ENCODE measurements at regions not wholly inside any gene's neighbourhood (a gene's known extent, or its start where the extent isn't known, plus 50 kb on each side); places are given as distances from the start of the nearest gene placed in this dataset.

DNA sequence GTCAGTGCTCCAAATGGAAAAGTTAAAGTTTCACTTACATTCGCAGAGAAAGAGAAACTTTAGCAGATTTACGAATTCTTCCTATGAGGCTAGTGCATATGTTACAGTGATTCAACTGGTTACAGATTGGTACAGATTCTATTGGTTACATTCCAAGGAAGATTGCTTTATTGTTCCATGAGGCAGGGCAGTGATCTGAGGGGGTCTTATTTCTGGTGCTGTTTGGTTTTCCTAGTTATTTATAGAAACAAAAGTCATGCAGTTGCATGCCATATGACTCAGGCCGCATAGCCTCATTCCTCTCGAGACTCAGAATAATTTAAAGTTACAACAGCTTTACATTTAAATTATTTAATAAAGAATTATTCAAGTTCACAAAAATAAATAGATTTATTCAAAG lies 385.4 kb upstream of the SYT4 start:
- peak; percentile 71 for ATAC-seq
- no peak for TF ChIP-seq ARNTL (CRISPR knock-in tag; IDR thresholded peaks at IDR 0.05; ENCODE audit: borderline replicate concordance, low read depth)
- no peak for TF ChIP-seq GLIS3 (CRISPR knock-in tag; IDR thresholded peaks at IDR 0.05)
- TF ChIP-seq, protein P1, sequence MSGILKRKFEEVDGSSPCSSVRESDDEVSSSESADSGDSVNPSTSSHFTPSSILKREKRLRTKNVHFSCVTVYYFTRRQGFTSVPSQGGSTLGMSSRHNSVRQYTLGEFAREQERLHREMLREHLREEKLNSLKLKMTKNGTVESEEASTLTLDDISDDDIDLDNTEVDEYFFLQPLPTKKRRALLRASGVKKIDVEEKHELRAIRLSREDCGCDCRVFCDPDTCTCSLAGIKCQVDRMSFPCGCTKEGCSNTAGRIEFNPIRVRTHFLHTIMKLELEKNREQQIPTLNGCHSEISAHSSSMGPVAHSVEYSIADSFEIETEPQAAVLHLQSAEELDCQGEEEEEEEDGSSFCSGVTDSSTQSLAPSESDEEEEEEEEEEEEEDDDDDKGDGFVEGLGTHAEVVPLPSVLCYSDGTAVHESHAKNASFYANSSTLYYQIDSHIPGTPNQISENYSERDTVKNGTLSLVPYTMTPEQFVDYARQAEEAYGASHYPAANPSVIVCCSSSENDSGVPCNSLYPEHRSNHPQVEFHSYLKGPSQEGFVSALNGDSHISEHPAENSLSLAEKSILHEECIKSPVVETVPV (CRISPR knock-in tag; IDR thresholded peaks at IDR 0.05): no peak
- TF ChIP-seq, protein P2, sequence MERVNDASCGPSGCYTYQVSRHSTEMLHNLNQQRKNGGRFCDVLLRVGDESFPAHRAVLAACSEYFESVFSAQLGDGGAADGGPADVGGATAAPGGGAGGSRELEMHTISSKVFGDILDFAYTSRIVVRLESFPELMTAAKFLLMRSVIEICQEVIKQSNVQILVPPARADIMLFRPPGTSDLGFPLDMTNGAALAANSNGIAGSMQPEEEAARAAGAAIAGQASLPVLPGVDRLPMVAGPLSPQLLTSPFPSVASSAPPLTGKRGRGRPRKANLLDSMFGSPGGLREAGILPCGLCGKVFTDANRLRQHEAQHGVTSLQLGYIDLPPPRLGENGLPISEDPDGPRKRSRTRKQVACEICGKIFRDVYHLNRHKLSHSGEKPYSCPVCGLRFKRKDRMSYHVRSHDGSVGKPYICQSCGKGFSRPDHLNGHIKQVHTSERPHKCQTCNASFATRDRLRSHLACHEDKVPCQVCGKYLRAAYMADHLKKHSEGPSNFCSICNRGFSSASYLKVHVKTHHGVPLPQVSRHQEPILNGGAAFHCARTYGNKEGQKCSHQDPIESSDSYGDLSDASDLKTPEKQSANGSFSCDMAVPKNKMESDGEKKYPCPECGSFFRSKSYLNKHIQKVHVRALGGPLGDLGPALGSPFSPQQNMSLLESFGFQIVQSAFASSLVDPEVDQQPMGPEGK (CRISPR knock-in tag; IDR thresholded peaks at IDR 0.05; ENCODE audit: borderline replicate concordance): no peak
- TF ChIP-seq CSDC2 (CRISPR knock-in tag; IDR thresholded peaks at IDR 0.05): no peak
- no peak for TF ChIP-seq ZC3H10 (CRISPR knock-in tag; IDR thresholded peaks at IDR 0.05)
- no peak for TF ChIP-seq ZNF70 (CRISPR knock-in tag; IDR thresholded peaks at IDR 0.05)
- no peak for TF ChIP-seq ZNF565 (CRISPR knock-in tag; conservative IDR thresholded peaks at IDR 0.05; ENCODE audit: low read depth)
- TF ChIP-seq TCF4 (CRISPR knock-in tag; IDR thresholded peaks at IDR 0.05; ENCODE audit: borderline replicate concordance): no peak
- TF ChIP-seq, protein P3, sequence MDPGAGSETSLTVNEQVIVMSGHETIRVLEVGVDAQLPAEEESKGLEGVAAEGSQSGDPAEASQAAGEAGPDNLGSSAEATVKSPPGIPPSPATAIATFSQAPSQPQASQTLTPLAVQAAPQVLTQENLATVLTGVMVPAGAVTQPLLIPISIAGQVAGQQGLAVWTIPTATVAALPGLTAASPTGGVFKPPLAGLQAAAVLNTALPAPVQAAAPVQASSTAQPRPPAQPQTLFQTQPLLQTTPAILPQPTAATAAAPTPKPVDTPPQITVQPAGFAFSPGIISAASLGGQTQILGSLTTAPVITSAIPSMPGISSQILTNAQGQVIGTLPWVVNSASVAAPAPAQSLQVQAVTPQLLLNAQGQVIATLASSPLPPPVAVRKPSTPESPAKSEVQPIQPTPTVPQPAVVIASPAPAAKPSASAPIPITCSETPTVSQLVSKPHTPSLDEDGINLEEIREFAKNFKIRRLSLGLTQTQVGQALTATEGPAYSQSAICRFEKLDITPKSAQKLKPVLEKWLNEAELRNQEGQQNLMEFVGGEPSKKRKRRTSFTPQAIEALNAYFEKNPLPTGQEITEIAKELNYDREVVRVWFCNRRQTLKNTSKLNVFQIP (CRISPR knock-in tag; IDR thresholded peaks at IDR 0.05; ENCODE audit: borderline replicate concordance, low read depth): no peak
- no peak for TF ChIP-seq ZFP3 (CRISPR knock-in tag; IDR thresholded peaks at IDR 0.05)
- TF ChIP-seq ZFP30 (CRISPR knock-in tag; IDR thresholded peaks at IDR 0.05): no peak
- TF ChIP-seq, protein P4, sequence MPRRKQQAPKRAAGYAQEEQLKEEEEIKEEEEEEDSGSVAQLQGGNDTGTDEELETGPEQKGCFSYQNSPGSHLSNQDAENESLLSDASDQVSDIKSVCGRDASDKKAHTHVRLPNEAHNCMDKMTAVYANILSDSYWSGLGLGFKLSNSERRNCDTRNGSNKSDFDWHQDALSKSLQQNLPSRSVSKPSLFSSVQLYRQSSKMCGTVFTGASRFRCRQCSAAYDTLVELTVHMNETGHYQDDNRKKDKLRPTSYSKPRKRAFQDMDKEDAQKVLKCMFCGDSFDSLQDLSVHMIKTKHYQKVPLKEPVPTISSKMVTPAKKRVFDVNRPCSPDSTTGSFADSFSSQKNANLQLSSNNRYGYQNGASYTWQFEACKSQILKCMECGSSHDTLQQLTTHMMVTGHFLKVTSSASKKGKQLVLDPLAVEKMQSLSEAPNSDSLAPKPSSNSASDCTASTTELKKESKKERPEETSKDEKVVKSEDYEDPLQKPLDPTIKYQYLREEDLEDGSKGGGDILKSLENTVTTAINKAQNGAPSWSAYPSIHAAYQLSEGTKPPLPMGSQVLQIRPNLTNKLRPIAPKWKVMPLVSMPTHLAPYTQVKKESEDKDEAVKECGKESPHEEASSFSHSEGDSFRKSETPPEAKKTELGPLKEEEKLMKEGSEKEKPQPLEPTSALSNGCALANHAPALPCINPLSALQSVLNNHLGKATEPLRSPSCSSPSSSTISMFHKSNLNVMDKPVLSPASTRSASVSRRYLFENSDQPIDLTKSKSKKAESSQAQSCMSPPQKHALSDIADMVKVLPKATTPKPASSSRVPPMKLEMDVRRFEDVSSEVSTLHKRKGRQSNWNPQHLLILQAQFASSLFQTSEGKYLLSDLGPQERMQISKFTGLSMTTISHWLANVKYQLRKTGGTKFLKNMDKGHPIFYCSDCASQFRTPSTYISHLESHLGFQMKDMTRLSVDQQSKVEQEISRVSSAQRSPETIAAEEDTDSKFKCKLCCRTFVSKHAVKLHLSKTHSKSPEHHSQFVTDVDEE (CRISPR knock-in tag; IDR thresholded peaks at IDR 0.05): no peak

DNA sequence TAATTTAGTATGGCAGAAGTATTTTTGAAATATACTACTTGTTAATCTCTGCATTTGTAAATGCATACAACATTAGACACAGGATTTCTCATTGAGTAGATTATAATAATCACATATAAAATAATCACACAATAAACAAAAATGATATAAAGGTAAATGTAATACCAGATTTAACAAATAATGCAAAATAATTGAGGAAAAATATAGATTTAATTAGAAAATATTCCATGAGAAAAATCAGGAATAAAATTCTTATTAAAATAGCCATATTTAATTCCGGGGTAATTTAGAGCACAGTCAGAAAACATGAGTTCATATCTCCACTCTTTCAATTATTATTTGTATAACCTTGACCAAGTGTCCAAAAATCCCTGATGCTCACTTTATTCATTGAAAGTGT lies 385.9 kb upstream of the SYT4 start:
- TF ChIP-seq RARB (CRISPR knock-in tag; IDR thresholded peaks at IDR 0.05) (no peak), ZNF70 (CRISPR knock-in tag; IDR thresholded peaks at IDR 0.05) (no peak), ZC3H10 (CRISPR knock-in tag; IDR thresholded peaks at IDR 0.05) (no peak), ZNF565 (CRISPR knock-in tag; conservative IDR thresholded peaks at IDR 0.05; ENCODE audit: low read depth) (no peak), CSDC2 (CRISPR knock-in tag; IDR thresholded peaks at IDR 0.05) (no peak), ZFP3 (CRISPR knock-in tag; IDR thresholded peaks at IDR 0.05) (no peak), BACH2 (CRISPR knock-in tag; IDR thresholded peaks at IDR 0.05; ENCODE audit: borderline replicate concordance) (no peak), ZNF8 (CRISPR knock-in tag; IDR thresholded peaks at IDR 0.05) (no peak), TOX (CRISPR knock-in tag; IDR thresholded peaks at IDR 0.05; ENCODE audit: borderline replicate concordance) (no peak), ZFP30 (CRISPR knock-in tag; IDR thresholded peaks at IDR 0.05) (no peak), SNAI2 (CRISPR knock-in tag; IDR thresholded peaks at IDR 0.05) (no peak)
- TF ChIP-seq, protein P5, sequence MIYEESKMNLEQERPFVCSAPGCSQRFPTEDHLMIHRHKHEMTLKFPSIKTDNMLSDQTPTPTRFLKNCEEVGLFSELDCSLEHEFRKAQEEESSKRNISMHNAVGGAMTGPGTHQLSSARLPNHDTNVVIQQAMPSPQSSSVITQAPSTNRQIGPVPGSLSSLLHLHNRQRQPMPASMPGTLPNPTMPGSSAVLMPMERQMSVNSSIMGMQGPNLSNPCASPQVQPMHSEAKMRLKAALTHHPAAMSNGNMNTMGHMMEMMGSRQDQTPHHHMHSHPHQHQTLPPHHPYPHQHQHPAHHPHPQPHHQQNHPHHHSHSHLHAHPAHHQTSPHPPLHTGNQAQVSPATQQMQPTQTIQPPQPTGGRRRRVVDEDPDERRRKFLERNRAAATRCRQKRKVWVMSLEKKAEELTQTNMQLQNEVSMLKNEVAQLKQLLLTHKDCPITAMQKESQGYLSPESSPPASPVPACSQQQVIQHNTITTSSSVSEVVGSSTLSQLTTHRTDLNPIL (CRISPR knock-in tag; IDR thresholded peaks at IDR 0.05; ENCODE audit: low read depth): no peak
- TF ChIP-seq, protein P1 (CRISPR knock-in tag; IDR thresholded peaks at IDR 0.05): no peak
- TF ChIP-seq, protein P4 (CRISPR knock-in tag; IDR thresholded peaks at IDR 0.05): no peak
- TF ChIP-seq, protein P2 (CRISPR knock-in tag; IDR thresholded peaks at IDR 0.05; ENCODE audit: borderline replicate concordance): no peak
- ATAC-seq: no peak

All from SK-N-SH treated with all-trans-retinoic acid at 6 μM for 48 hours (cell line).